ENCODE measurements at regions not wholly inside any gene's neighbourhood (a gene's known extent, or its start where the extent isn't known, plus 50 kb on each side); places are given as distances from the start of the nearest gene placed in this dataset.
"Not testable (repeated sequence)": the region's sequence is repeated elsewhere in the genome, so short reads cannot be mapped to it uniquely, and the experiment has no call there.

GRCh38 chr9:38518826-38519225 is 94.6 kb upstream of the IGFBPL1 start:
- DNase-seq, result no peak

- DNase-seq, result not testable (repeated sequence)
Observed at GRCh38 chr9:38516273-38516672, 92.0 kb upstream of the IGFBPL1 start.

DNA sequence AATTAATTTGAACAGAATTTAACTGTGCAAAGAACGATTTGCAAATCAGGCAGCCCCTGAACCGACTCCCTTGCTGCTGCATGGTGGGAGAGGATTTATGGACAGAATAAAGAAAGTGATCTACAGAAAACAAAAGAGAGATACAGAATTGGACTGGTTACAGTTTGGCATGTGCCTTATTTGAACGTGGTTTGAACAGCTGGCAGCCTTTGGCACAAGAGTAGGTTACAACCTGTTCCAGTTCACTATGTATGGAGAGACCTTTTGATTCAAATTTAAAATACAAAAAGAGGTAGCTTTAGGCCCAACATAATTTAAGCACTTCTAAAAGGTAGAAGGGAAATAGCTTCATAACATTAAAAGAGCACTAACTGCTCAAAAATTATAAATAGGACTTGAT is 90.8 kb upstream of the IGFBPL1 start:
- not testable (repeated sequence) for DNase-seq

GRCh38 chr9:38510340-38510739 is 86.1 kb upstream of the IGFBPL1 start:
- not testable (repeated sequence) for DNase-seq

GRCh38 chr9:38507587-38507986 is 83.3 kb upstream of the IGFBPL1 start:
- no peak for DNase-seq

DNA sequence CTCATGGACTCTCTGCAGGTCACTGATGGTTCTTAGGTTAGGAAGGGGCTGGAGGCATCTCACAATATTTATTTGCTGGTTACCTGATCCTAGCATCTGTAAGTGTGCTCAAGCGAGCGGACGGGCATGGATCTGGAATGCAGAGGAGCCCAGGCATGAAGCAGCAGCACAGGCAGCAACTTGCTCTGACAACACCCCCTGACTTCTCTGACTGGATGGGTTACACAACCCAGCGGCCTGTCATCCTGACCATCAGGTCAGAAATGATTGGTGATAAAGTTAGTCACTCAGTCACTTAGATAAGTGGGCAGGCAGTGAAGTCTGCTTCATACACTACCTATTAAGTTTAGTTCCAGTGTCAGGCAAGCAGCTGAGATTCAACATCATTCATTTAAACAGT is 75.9 kb upstream of the IGFBPL1 start:
- DNase-seq, result peak; percentile 25

GRCh38 chr9:38498551-38498950 is 74.3 kb upstream of the IGFBPL1 start:
- not testable (repeated sequence) for DNase-seq

- DNase-seq, result no peak
Observed at GRCh38 chr9:38489057-38489456, 64.8 kb upstream of the IGFBPL1 start.

GRCh38 chr9:38488156-38488698 is 64.0 kb upstream of the IGFBPL1 start:
- DNase-seq, result no peak

GRCh38 chr9:38487418-38488155 is 63.3 kb upstream of the IGFBPL1 start:
- not testable (repeated sequence) for DNase-seq

GRCh38 chr9:38486837-38487236 is 62.6 kb upstream of the IGFBPL1 start:
- DNase-seq, result no peak

DNA sequence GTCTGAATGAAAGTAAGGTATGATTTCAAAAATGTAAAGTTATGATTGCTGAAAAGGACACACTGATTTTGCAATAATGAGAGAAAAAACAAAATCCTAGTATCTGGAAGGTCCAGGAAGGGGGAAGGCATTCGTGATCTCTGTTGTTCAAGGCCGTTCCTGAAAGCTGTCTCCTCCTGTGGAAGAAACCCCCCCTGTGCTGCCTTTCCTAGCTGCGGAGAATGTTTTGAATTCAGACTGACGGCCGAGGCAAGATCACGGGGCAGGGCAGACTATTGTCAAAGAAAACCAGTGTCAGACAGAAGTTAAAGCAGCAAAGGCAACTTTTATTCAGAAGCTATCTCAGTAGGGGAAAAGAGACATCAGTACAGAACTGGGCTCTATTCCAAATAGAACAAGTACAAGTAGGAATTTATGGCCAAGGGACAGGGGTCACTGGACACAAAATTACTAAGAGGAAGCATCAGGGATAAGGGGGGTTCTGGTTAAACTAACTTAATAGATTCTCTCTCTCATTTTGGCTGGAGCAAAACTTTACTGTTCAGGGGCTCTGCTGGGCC is 61.9 kb upstream of the IGFBPL1 start:
- no peak for DNase-seq

DNA sequence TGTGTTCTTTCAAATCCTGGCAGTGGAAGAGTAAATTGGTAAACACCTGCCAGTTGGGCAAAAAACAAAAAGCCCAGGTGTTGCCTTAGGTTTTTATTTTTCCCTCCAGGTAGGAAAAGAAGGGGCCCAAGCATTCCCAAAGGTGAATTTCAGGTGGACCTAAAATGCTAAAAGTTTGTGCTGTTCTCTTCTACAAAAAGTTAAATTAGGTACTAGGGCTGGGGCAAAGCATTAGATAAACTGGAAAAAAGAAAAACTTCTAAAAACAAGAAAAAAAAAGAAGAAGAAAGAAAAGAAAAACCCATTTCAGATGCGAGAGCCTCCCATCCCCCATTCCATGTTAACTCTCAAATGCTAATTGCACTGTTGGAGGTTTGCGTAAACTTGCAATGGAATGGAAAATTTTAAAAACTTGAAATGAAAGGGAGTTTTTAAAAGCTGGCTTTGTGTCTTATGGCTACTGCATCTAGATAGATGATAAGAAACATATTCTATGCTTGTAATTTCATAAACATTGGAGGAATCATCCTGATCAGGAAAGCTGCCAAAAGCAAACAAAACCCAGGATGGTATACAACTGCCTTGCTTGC is 59.9 kb upstream of the IGFBPL1 start:
- DNase-seq, result not testable (repeated sequence)

DNA sequence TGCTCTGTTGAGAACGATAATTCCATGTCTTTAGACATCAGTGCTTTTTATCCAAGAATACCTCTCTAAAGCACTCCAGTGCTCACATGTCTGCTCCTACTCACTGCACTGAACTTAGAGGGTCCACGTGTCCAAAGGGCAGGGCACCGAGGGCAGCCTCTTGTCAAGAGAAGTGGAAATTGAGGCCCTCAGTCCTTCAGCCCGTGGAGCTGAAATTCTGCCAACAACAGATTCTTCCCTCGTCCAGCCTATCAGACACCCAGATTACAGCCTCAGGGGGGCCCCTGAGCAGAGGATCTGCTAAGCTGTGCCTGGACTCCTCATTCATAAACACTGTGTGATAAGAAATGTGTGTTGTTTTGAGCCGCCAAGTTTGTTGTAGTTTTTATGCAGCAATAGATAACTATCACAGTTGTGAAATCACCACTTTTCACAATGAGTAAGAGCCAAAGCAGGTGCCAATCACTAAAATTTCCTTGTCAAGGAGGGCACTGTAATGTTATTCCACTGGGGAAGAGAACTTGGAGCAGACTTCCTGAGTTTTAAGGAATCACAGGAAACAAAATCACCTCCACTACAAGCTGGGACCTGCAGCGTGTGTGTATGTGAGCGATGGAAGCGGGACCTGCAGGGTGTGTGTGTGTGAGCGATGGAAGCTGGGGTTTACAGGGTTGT is 58.8 kb upstream of the IGFBPL1 start:
- no peak for DNase-seq

DNA sequence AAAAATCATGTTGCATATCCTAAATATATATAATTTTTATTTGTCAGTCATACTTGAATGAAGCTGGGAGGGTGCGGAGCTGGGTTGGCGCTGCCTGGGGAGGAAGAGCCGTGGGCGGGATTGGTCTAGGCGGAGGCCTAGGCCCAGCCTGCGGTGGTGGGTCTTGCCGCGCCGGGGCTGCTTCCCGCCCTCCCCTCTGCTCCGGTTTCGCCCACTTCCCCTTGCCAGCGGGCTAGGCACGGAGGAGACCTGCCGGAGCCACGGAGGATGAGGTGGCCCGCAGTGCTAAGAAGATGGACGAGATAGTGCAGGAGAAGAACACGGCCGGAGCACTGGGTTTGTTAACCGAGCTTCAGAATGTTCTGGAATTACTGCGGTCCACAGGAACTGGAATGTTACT is 54.0 kb upstream of the IGFBPL1 start:
- DNase-seq, result no peak

GRCh38 chr9:38474476-38474875 is 50.2 kb upstream of the IGFBPL1 start:
- DNase-seq, result not testable (repeated sequence)

Data from eye (tissue), 1 donor.